Activated naive CD4-positive, alpha-beta T cell treated with anti-CD3 and anti-CD28 coated beads, Interleukin-2, amount 50 U/mL, for 24 hours (primary cell): ENCODE measurements at regions not wholly inside any gene's neighbourhood (a gene's known extent, or its start where the extent isn't known, plus 50 kb on each side); places are given as distances from the start of the nearest gene placed in this dataset.
"Not testable (repeated sequence)": the region's sequence is repeated elsewhere in the genome, so short reads cannot be mapped to it uniquely, and the experiment has no call there.

Experiments used
- H3K27ac Mint-ChIP-seq: one replicate; pipeline ENCODE4 v1.8.0; 2021; ENCODE audit warnings: mild to moderate bottlenecking, mixed read lengths
- H3K27me3 Mint-ChIP-seq: one replicate; pipeline ENCODE4 v1.8.0; 2021; ENCODE audit warnings: mixed read lengths
- H3K36me3 Mint-ChIP-seq: one replicate; pipeline ENCODE4 v1.8.0; 2021; ENCODE audit warnings: mixed read lengths
- H3K4me1 Mint-ChIP-seq: one replicate; pipeline ENCODE4 v1.8.0; 2021; ENCODE audit warnings: mixed read lengths
- H3K4me3 Mint-ChIP-seq: one replicate; pipeline ENCODE4 v1.8.0; 2021; ENCODE audit warnings: mild to moderate bottlenecking, mixed read lengths
- H3K9me3 Mint-ChIP-seq: one replicate; pipeline ENCODE4 v1.8.0; 2021; ENCODE audit warnings: mixed read lengths

DNA sequence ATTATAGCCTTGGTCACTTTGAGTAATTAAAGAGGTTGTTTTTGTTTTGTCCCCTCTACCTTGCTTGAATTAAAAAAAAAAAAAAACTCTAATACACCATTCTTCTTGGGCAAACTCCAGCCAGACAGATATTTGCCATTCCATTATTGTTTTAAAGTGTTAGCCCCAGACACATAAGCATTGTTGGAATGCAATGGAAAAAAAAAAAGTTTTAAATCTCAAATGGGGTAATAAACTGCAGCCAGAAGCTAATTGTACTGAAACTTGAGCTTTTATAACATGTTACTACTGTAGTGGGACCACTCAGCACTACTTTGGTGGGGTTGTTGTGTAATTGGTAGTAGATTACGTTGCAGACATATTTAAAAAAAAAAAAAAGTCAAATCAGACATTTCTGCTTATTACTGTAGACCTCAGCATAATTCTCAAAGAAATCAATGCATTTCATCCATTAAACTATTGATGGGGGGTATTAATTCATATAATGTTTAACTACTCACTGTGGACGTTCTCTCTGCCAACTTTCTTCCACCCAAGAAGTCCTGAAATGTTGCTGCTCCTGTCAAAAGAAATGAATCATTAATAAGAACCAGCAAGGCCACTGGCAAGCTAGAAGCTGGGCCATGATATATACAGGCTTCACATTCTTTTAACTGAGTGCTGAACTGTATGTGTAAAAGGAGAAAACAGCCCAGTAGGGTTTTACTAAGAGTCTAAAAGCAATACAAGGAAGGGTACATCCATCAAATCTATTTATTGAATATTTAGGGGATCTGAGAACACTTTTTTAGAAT lies 626.6 kb upstream of the SOX9 start:
- Mint-ChIP-seq H3K27me3 (no peaks in the 10 kb centered on the region), H3K36me3 (no peaks in the 10 kb centered on the region), H3K27ac (no peak overlapping the region), H3K4me1 (no peaks in the 10 kb centered on the region), H3K9me3 (no peaks in the 10 kb centered on the region), H3K4me3 (no peak overlapping the region)

DNA sequence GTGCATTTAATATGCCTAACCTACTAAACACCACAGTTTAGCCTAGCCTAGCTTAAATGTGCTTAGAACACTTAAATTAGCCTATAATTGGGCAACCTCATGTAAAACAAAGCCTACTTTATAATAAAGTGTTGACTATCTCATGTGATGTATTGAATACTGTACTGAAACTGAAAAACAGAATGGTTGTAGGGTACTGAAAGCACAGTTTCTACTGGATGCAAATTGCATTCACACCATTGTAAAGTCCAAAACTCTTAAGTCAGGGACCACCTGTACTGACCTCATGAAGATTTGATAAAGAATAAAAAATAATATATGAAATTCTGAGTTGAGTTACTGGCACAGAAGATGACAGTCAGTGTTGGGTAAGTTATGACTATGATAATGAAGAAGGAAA lies 625.4 kb upstream of the SOX9 start:
- H3K9me3 Mint-ChIP-seq: no peaks in the 10 kb centered on the region
- no peak overlapping the region for H3K4me3 Mint-ChIP-seq
- H3K36me3 Mint-ChIP-seq: no peaks in the 10 kb centered on the region

DNA sequence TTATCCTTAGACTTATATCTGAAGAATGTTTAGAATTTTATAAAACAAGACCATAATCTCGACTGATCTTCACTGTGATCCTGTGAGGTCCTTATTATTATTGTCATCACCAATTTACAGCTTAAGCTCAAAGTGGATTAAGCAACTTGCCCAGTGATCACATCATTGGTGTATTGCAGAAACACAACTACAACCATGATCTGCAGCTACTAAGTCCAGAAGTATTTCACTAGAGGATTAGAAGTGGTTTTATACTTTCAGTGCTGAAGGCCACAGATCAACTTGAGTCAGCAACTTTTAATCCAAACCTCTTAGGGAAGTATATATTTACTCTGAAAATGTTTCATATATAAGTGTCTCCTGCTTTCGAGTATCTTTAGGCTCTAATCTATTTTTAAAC lies 624.3 kb upstream of the SOX9 start:
- Mint-ChIP-seq H3K4me3 (no peak overlapping the region), H3K9me3 (no peaks in the 10 kb centered on the region), H3K27me3 (no peaks in the 10 kb centered on the region), H3K4me1 (no peaks in the 10 kb centered on the region), H3K36me3 (no peaks in the 10 kb centered on the region), H3K27ac (no peak overlapping the region)

More for the DNA sequence above, 625.4 kb upstream of the SOX9 start:
- Mint-ChIP-seq H3K4me1 (no peaks in the 10 kb centered on the region), H3K27ac (no peak overlapping the region), H3K27me3 (no peaks in the 10 kb centered on the region)

DNA sequence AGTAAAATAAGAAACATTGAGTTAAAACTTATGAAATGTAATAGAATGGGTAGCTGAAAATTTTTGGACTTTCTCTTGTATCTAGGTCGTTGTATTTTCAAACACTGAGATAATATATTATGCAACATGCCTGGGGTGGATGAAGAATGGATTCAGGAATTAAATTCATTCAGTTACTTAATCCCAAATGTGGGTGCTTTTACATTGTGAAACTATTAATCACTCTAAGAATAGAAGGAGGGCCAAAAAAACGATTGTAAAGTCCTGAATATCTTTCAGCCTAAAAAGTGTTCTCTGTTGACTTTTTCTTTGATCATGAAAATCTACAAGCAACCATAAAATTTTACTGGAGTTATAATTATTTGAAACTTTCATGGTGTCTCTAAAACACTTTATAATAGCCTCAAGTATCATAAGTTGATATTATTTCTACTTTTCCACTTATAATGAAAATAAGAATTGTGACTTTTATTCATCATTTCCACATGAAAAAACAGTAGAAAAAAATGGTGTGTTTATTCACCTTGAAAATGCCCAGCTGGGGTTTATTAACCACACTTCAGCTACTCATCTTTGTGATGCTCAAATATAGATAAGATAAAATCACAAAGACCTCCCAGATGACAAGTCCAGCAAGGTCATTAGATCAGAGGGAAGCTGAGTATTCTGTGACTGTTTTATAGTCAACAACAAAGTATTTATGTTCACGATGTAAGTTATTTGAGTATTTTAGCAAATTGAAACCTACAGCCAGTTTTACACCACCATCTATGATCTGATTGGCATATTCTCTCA lies 619.9 kb upstream of the SOX9 start:
- H3K4me1 Mint-ChIP-seq: no peaks in the 10 kb centered on the region
- H3K9me3 Mint-ChIP-seq: no peaks in the 10 kb centered on the region
- H3K36me3 Mint-ChIP-seq: no peaks in the 10 kb centered on the region
- no peak overlapping the region for H3K27ac Mint-ChIP-seq
- no peak overlapping the region for H3K4me3 Mint-ChIP-seq
- H3K27me3 Mint-ChIP-seq: no peaks in the 10 kb centered on the region

DNA sequence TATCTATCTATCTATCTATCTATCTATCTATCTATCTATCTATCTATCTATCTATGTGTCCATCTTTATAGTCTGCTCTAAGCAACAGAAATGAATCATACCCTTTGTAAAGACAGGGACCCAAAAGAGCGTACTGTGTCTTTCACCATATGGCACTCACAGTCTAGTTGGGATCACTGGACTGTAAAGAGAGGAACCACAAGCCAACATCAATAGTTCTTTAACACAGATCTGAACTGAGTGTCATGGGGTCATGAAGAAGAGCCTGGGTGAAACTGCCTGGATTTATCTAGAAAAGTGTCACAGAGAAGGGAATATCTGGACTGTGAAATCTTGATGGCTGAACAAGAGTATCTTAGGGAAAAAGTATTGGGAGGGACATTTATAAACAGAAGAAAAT lies 619.1 kb upstream of the SOX9 start:
- peaks cover 5% of the 10 kb centered on the region for H3K9me3 Mint-ChIP-seq
- no peak overlapping the region for H3K4me3 Mint-ChIP-seq
- no peak overlapping the region for H3K27ac Mint-ChIP-seq
- H3K27me3 Mint-ChIP-seq: no peaks in the 10 kb centered on the region
- no peaks in the 10 kb centered on the region for H3K4me1 Mint-ChIP-seq
- no peaks in the 10 kb centered on the region for H3K36me3 Mint-ChIP-seq

DNA sequence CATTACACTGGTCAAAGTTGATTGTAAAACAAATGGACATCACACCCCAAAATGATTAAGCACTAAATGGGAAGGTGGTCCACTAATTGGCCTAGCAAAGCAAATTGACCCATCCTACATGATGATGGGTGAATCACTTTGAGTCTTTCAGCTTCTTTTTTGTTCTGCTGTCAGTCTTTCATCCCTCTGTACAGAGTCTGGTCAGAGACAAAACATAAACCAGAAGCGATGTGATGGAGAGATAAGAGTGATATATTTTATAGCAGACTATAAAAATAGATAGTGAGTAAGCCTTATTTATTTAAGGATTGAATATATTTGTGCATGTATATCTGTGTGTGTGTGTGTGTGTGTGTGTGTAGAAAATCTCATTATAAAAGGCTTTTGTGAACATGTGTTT lies 618.4 kb upstream of the SOX9 start:
- Mint-ChIP-seq H3K4me1 (no peaks in the 10 kb centered on the region), H3K9me3 (peaks cover 5% of the 10 kb centered on the region), H3K4me3 (no peak overlapping the region), H3K36me3 (no peaks in the 10 kb centered on the region), H3K27ac (no peak overlapping the region), H3K27me3 (no peaks in the 10 kb centered on the region)

DNA sequence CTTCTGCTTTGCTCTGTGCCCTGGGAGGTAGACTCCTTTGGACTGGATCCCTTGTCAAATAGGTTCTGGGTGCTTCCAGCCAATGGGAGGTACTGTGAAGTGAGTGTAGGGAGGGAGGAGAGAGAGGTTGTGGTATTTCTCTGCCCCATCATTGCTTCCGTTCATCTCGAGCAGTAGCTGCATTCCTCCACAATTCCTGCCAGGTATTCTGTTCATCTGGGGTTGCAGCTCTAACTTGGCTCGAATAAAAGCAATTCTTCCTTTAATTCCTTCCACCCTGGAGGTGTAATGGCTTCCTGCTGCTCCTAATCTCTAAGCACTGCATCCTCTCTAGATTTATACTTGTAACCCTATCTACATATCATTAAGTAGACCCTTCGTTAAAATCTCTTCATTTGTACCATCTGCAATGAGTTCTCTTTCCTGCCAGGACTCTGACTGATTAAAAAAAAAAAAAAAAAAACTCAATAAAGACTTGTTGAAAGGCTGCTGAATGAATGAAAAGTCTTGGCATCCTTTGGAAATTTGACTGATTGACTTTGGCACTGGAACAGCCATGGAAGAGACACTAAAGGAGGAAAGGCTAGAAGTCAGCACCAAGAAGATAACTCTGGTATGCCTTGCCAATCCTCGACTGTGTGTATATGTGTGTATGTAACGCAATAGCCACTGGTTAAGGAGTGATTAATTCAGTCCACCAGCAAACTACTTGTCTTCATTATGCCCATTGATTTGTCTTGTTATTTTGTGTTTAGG lies 616.9 kb upstream of the SOX9 start:
- Mint-ChIP-seq H3K4me1 (no peaks in the 10 kb centered on the region), H3K4me3 (no peak overlapping the region), H3K9me3 (peaks cover 10% of the 10 kb centered on the region), H3K36me3 (no peaks in the 10 kb centered on the region), H3K27me3 (no peaks in the 10 kb centered on the region), H3K27ac (no peak overlapping the region)

DNA sequence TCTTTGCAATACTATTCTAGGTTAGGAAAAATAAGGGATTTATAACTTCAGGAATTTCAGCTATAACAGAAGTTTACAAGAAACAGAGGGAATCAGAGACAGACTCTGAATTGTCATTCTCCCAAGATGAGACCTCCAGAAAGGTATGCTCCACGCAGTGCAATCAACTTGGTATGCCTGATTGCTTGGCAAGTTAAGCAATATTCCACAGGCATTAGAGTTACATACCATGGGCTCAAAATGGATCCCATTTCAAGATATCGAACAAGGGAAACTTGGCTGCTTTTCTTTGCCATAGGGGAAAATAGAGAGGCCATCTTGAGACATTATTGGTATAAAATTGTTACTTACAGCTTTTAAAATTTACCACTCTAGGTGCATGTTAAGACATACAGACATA lies 615.6 kb upstream of the SOX9 start:
- Mint-ChIP-seq H3K27ac (no peak overlapping the region), H3K27me3 (no peaks in the 10 kb centered on the region), H3K36me3 (no peaks in the 10 kb centered on the region)

DNA sequence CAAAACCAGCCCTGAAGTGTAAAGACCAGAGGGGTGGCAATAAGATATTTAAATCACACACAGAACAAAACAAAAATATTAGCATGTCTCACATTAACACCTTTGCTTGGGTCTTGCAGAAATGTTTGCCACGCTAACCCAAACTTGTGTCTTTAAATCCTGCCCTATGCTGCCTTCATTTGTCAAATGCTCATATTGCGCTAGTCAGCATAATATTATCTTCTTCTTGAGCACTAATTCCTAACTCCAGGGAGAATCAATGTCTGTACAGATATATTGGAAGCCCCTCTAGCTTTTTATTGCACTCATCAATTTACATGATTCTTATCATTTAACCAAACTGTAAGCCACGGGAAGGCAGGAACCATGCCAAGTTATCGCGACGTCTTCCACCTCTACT lies 614.8 kb upstream of the SOX9 start:
- Mint-ChIP-seq H3K4me1 (no peaks in the 10 kb centered on the region), H3K36me3 (no peaks in the 10 kb centered on the region), H3K9me3 (peaks cover 10% of the 10 kb centered on the region), H3K27ac (no peak overlapping the region), H3K4me3 (no peak overlapping the region), H3K27me3 (no peaks in the 10 kb centered on the region)

More for the DNA sequence above, 615.6 kb upstream of the SOX9 start:
- Mint-ChIP-seq H3K4me3 (no peak overlapping the region), H3K9me3 (peaks cover 10% of the 10 kb centered on the region), H3K4me1 (no peaks in the 10 kb centered on the region)

DNA sequence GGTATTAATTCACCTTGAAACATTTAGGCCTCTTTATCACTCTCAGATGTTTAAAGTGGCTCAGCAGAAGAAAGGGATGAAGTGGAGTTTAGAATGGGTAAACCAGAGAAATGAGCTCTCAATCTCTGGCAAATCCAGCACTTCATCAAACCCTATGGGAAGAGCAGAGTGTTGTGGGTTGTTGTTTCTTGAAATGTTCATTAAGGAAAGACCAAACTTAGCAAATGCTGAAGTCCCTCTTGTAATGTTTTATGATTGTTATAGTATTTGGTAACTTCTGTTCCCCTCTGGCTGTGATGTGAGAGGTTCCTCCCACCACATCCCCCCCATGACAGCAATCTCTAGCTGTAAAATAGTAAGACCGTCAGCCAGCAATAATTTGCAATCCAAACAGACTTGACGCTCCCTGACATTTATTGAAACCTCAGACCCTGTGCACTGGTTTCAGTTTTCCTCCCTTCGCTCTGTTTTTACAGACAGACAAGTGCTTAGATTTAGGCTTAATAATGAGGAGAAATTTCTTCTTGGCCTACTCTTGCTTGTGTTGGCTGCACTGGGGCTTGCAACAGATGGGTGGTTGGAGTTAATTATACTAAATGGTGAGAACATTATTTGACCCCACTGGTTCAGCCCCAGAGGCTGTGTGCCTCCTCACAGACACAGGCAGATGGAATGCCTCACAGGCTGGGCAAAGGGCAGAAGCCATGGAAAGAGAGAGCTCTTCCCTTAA lies 609.4 kb upstream of the SOX9 start:
- Mint-ChIP-seq H3K27ac (no peak overlapping the region), H3K36me3 (no peaks in the 10 kb centered on the region), H3K27me3 (no peaks in the 10 kb centered on the region), H3K9me3 (peaks cover 5% of the 10 kb centered on the region), H3K4me3 (no peak overlapping the region), H3K4me1 (no peaks in the 10 kb centered on the region)

DNA sequence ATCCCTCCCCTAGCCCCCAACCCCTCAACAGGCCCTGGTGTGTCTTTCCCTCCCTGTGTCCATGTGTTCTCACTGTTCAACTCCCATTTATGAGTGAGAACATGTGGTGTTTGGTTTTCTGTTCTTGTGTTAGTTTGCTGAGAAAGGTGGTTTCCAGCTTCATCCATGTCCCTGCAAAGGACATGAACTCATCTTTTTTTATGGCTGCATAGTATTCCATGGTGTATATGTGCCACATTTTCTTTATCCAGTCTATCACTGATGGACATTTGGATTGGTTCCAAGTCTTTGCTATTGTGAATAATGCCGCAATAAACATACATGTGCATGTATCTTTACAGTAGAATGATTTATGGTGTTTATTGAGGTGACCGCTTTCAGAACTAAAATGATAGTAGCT lies 607.1 kb upstream of the SOX9 start:
- H3K4me1 Mint-ChIP-seq, H3K36me3 Mint-ChIP-seq, H3K27me3 Mint-ChIP-seq, H3K9me3 Mint-ChIP-seq, H3K4me3 Mint-ChIP-seq, H3K27ac Mint-ChIP-seq: not testable (repeated sequence)

DNA sequence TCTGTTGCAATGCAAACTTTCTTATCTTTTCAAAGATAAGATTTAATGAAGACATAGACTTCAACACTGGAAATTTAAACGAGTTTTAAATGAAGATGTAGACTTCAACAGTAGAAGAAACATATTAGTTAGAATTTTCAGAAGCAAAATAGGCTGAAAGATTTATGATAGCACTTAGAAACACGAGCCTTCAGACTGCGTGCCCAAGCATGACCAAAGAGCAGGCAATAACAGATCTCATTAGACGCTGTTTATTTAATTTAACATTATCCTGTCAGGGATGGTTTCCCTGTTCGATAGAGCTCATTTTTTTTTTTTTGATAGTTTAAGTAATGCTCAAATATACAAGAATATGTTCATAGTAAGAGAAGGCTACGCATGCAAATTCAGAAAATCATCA lies 604.7 kb upstream of the SOX9 start:
- H3K27ac Mint-ChIP-seq: no peak overlapping the region
- no peaks in the 10 kb centered on the region for H3K9me3 Mint-ChIP-seq
- H3K4me3 Mint-ChIP-seq: no peak overlapping the region
- no peaks in the 10 kb centered on the region for H3K4me1 Mint-ChIP-seq
- H3K27me3 Mint-ChIP-seq: no peaks in the 10 kb centered on the region
- no peaks in the 10 kb centered on the region for H3K36me3 Mint-ChIP-seq

DNA sequence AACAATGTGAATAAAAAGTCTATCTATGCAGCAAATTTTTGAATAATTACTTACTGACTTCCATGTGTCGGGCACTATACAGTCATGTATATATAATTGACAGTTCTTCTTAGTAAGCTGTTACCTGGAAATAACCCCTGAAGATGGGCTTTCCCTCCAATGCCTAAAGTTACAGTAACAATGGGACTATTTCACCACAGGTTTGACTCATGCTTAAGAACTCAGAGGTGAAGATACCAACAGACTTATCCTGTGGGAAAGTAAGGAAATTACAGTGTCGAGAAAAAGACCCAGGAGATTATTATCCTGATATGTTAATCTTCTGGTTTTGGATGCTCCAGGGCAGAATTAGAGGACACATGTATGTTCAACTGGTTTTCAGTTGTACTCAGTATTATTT lies 601.5 kb upstream of the SOX9 start:
- no peaks in the 10 kb centered on the region for H3K27me3 Mint-ChIP-seq
- H3K27ac Mint-ChIP-seq: no peak overlapping the region

DNA sequence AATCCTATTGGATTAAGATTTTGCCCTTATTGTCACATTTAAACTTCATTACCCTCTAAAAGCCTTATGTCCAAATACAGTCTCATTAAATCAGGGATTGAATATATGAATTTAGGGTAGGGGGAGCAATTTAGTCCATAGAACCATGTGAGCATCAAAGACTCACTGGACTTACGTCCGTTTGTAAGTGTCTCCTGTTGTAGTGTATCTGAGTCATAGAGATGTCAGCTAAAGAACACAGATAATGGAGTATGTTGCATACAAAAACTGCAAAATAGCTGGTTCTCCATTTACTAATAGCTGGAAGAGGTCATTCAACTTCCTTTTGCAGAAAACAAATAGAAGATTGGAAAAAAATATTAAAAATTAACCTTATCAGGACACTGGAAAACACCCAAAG lies 599.1 kb upstream of the SOX9 start:
- no peak overlapping the region for H3K27ac Mint-ChIP-seq
- H3K4me1 Mint-ChIP-seq: no peaks in the 10 kb centered on the region
- H3K27me3 Mint-ChIP-seq: no peaks in the 10 kb centered on the region
- H3K9me3 Mint-ChIP-seq: peaks cover 10% of the 10 kb centered on the region
- H3K36me3 Mint-ChIP-seq: no peaks in the 10 kb centered on the region
- H3K4me3 Mint-ChIP-seq: no peak overlapping the region

More for the DNA sequence above, 601.5 kb upstream of the SOX9 start:
- Mint-ChIP-seq H3K9me3 (peaks cover 7% of the 10 kb centered on the region), H3K36me3 (no peaks in the 10 kb centered on the region), H3K4me1 (no peaks in the 10 kb centered on the region), H3K4me3 (no peak overlapping the region)

DNA sequence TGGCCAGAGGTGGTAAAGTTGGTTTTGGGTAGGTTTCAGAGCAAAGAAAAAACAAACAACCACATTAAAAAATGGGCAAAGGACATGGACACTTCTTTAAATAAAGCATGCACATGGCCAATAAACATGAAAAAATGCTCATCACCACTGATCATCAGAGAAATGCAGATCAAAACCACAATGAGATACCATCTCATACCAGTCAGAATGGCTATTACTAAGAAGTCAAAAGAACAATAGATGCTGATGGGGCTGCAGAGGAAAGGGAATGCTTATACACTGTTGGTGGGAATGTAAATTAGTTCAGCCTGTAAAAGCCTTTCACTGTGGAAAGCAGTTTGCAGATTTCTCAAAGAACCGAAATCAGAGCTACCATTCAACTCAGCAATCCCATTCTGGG lies 598.4 kb upstream of the SOX9 start:
- Mint-ChIP-seq H3K27ac (no peak overlapping the region), H3K36me3 (no peaks in the 10 kb centered on the region), H3K4me3 (no peak overlapping the region), H3K27me3 (no peaks in the 10 kb centered on the region), H3K4me1 (no peaks in the 10 kb centered on the region), H3K9me3 (peaks cover 10% of the 10 kb centered on the region)
